HG03469 (cell line): ENCODE measurements at regions not wholly inside any gene's neighbourhood (a gene's known extent, or its start where the extent isn't known, plus 50 kb on each side); places are given as distances from the start of the nearest gene placed in this dataset.

Experiments
- ATAC-seq: cut with Tn5 transposase; IDR thresholded peaks from one replicate; pipeline ENCODE4 v1.9.1; 2021; ENCODE audit warnings: mild to moderate bottlenecking, moderate library complexity, moderate number of reproducible peaks; ENCODE audit not compliant: unreplicated experiment

DNA sequence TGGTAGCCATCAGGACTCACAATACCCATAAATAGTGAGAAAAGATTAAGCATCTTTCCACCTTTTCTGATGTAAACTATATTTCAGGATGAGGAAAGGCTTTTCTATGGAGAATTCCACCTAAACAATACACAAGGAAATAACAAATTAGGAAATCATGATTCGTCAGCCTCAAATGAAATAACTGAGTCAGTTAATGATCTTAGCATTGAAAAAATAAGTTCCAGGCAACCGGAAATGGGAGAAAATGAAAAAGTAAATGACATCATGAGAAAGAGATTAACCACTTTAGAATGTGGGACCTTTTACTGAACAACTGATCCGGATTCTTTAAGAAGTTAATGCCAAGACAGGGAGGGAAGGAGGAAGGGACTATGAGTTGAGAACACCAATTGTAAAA is 742.3 kb downstream of the TNS3 start:
- no peak for ATAC-seq

DNA sequence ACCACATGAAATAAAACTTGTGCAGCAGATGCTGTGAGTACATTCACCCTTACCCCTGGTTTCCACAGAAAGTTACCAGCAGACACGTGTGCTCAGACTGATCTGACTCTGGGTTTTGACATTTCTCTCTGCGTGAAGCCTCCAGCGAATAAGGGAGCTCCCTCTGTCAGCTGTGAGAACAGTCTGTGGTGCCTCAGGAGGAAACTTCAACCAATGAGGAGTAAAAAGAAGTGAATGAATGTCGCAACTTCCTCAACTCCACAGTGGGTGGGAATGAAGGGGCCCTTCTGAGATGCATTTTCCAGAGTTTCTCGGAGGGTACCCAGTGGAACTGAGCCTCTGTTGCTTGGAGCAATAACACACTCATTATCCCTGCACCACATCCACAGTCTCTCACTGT is 743.4 kb downstream of the TNS3 start:
- no peak for ATAC-seq

DNA sequence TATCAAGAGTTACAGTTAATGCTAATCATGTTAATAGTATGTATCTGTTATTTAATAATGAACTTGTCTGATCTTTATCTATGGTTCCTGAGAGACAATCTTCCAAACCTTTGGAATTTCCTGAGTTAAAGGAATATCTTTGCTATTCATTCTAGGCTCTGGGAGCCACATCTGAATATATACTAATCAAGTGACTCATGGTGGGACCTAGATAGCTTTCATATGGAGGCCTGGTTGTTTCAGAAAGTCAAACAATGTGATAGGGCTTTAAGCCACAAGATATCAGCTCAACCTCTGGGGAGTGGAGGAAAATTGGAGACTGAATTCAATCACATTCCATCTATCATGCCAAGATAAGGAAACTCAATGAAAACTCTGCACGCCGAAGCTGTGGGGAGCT is 746.4 kb downstream of the TNS3 start:
- no peak for ATAC-seq

DNA sequence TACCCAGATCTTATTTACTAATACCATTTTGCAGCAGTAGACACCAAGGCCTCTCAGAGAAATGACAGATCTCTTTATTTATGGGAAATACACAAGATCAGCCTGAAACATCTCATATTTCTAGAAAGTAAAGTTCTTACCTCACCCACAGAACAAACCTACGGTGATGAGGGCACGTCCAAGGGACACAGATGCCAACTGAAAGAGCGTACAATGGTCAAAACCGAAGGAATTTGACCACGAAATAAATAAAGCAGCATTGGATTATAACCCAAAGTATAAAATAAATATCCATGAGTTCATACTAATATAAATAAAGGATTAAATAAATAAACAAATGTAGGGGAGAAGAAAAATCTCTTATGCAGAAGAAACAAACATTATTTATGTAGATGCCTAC is 747.0 kb downstream of the TNS3 start:
- no peak for ATAC-seq

DNA sequence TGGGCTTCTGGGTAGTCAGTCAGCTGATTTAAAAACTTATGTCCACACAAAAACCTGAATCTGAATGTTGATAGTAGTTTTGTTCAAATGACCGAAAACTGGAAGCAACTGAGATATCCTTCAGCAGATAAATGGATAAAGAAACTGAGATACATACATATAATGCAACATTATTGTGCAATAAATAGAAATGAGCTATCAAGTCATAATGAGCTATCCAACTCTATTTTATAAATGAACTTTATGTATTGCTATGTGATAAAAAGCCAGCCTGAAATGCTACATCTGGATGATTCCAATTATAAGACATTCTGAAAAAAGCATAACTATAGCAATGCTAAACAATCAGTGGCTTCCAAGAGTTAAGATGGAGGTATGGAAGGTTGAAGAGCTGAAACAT is 748.7 kb downstream of the TNS3 start:
- ATAC-seq, result no peak

DNA sequence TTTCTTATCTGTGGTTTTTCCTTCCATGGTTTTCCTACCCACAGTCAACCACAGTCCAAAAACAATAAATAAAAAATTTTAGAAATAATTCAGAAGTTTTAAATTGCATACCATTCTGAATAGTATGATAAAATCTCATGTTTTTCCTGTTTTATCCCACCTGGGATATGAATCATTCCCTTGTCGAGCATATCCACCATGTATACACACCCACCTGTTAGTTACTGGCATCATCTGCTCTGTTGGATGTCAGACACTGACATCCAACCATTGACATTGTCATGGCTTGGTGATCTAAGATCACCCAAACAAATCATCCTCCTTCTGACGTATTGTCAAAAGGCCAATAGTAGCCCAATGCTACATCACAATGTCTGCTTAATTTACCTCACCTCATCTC is 749.8 kb downstream of the TNS3 start:
- no peak for ATAC-seq

DNA sequence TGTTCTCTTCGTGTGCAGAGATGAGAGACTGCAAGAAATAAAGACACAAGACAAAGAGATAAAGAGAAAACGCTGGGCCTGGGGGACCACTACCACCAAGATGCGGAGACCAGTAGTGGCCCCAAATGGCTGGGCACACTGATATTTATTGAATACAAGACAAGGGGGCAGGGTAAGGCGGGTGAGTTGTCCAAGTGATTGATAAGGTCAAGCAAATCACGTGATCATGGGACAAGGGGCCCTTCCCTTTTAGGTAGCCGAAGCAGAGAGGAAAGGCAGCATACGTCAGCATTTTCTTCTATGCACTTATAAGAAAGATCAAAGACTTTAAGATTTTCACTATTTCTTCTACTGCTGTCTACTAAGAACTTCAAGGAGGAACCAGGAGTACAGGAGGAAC is 762.1 kb downstream of the TNS3 start:
- no peak for ATAC-seq

DNA sequence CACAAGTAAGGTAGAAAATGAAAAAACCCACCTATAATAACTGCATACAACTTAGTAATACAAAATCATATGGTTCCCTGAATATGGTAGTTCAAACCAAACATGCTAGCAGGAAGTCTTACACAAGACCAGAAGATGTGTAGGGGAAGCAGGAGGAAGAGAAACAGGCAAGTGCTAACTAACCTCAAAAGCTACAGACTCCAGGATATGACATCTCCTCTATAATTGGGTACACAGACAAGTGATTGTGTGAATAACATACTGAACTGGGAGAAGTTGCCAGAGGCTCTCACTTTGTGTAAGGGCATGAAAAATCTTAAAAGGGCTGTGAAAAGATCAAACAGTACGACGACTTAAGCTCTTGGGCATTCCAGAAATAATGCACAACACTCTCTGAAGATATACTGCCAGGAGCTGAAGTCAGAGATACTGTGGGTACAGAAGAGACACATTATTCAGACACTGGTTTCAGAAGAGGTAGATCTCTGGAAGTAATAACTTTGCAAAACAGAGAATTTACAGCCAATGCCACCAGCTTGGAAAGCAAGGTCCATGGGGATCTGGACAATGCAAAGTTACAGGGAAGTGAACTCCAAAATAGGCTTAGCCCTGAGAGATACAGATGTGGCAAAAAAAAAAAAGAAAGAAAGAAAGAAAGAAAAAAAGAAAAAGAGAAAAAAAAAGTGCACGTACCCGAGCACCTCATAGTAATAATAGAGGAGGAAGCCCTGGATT is 767.2 kb downstream of the TNS3 start:
- ATAC-seq, result no peak

DNA sequence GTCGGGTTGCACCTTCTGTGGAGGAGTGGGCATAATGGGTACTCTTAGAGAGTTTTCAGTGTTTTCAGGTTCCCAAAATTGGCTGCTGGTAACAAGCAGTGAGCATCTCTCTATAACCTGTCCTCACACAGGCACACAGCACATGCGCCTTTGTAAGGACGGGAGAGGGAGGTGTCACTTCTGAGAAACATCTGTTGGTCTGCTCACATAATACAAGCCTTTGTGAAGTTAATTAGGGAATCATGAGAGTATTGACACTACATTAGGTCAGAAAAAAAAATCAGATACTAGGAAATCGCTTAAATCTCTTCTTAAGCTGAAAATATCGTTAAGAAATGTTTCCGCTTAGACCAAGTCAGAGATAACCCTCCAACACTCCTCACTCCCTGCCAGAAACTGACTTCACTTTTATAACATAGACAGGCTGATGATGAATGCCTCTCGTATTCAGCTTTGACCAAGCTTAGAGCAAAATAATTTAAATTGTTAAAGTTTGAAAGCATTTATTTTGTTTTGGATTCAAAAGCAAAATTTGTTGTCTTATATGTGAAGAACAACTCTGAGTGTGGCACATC is 769.7 kb downstream of the TNS3 start:
- no peak for ATAC-seq

DNA sequence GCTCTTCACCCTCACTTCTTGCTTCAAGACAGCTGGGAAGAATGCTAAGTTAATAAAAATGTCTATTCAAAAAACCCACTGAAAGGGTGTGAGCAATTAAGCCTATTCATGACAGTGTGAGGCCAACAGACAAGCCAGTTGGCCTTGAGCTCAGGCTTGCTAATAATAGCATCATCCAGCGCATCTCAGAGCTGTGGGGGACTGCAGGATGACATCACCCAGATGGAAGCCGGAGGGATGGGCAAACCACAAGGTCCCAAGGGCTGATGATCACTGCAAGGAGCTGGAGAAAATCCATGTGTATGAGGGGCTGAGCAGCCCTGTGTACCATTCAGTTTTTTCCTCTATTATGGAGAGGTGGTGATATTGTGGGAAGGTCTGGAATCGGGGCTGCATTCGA is 770.4 kb downstream of the TNS3 start:
- ATAC-seq, result no peak

DNA sequence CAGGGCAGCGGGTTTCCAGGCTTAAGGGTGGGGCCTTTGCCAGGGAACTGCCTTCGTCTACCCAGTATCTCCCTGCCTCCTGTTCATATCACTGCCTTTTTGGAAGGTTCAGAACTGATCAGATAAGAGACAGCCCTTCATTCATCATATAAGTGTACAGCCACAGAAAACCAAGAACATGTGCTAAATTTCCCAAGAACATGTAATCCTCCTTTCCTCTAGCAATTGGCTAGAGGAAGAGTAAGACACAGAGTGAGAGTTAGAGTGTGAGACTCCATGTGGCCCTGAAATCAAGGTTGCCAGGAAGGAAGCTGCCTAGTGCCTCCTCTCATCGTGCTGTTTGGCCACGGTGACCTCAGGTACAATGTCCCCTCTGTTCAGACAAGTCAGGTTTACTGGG is 770.9 kb downstream of the TNS3 start:
- ATAC-seq, result no peak

DNA sequence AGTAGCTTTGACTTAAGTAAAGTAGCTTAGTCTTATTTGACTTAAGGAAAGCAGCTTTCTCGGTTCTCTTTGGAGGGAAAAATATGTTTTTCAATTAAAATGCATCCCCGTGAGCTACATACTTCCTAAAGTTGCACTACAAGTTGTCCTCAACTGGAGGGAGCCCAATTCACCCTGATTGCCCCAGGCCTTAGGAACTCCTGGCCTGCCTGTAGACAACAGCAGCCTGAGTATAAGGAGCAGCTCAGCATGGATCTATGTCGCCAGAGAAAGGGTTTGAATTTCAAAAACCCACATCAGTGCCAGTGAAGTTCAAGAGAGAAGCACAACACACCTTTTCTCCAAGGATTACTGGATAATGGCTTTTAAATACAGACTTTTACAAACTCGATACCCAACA is 772.0 kb downstream of the TNS3 start:
- no peak for ATAC-seq

DNA sequence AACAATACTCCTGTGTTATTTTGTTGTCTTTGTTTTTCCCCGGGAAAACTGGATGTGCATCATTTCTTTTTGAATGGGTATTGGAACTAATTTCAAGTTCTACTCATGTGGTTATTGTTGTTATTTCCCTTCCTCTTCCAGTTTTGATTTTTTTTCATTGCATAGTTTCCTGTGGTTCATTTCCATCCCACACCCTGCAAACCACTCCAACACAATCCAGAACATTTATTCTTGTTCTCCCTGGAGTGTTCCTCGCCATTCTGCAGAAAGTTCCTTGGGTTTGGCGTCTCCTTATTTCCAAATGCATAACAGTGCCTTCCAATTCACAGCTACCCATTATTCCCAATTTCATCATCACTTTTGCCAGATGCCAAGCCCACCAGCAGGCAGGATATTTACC is 775.1 kb downstream of the TNS3 start:
- ATAC-seq, result no peak

DNA sequence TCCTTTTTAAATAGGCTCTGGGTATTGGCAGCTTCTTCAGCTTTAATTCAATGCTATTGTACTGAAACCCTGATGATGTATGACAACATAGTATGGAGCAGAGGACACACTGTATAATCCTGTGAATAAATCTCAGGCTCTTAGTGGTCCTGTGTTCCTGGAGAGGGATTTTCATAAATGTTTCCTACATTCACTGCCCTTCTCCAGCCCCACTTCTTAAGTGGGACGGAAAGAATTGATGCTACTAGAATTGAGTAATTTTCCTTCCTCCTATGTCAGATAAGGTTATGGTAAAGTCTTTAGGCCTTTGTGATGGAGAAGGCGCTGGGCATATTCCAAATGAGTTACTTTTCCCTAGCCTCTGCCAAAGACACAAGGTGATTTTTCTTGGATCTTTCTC is 779.4 kb downstream of the TNS3 start:
- ATAC-seq, result no peak

DNA sequence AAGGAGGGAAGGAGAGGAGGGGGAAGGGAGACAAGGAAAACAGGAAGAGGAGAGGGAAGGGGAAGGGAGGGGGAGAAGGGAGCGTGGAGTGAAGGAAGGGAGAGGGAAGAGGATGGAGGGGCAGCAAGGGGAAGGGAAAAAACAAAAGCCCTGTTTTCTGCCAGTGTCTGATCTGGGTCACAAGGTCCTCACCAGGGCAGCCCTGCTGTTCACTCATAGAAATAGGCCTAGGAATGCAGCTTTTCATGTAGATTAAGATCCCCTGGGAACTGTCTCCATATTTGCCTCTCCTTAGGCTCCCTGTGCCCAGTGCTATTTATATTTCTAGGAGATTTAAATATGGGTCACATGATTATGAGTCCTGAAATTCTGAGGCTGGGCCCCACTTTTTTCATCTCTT is 790.7 kb downstream of the TNS3 start:
- ATAC-seq, result no peak

DNA sequence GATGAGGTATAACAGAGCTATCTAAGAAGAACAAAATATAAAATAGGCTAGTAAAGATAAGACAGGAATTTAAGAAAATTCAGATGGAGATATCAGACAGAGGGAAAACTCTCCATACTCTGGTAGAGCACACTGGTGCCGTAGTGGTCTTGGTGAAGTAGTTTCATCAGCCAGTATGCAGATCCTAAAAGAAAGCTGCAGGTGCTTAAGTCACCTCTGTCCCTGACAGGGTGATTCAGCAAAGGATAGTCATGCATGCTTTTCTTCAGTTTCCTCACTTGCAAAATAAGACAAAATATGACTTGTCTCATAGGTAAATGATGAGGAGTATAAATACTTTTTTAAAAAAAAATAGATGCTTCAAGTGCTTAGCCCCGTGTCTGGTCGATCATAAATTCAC is 794.9 kb downstream of the TNS3 start:
- ATAC-seq, result no peak

DNA sequence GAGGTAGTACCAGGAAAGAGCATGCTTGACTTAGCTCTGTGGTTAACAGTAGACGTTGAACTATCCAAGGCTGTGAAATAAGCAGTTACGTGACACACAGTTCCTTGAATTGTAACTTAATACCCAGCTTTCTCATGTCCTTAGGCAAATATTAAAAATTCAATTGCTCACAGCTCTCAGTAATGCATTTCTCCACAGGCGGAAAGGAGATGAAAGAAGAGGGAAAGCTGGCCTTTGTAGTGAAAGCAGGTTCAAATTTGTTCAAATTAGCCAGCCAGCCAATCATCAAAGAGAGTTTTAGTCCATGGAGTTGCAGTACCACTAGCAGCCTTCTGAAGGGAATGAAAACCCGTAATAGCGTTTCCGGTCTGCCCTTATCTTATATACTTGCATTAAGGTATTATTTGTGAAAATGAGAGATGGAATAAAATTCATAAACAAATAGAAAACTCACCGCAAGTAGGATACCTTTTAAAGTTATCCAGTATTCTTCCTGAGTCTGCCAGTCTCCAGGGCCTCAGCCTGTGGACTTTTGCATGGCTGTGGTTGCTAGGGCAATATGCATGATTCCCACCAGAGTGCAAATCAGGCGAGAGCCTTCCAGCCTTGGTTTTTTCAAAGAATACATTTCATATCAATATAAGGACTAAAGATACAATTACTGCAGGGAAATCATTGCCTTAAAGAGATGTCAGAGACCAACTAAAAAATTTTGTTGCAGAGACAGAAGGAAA is 795.5 kb downstream of the TNS3 start:
- ATAC-seq, result no peak

DNA sequence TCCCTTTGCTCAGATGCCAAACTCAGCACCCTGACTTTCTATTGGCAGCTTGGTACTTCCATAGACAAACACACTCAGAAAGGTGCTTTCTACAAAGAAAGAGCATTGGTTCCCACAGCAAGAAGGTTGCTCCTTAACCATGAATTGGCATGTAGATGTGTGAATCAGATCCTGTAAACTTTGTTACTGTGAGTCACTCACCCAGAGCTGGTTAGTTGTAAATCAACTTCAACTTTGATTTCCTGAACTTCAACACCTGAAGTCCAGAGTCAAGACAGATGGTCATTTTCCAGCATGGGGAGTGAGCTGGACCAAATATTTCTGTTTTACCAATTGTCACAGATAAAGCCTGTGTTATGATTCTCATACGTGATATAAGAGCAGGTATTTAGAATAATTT is 797.2 kb downstream of the TNS3 start:
- no peak for ATAC-seq

DNA sequence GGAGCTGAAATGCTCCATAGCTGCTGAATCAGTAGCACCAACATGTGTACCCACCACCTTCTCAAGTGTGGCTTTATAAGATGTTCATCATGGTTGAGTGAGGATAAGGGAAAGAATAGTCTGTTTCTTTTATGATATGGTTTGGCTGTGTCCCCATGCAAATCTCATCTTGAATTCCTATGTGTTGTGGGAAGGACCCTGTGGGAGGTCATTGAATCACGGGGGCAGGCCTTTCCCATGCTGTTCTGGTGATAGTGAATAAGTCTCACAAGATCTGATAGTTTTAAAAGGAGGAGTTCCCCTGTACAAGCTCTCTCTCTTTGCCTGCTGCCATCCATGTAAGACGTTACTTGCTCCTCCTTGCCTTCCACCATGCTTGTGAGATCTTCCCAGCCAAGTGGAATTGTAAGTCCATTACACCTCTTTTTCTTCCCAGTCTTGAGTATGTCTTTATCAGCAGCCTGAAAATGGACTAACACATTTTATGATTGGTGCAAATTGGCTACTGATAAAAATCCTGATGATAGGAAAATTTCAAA is 799.9 kb downstream of the TNS3 start:
- no peak for ATAC-seq

DNA sequence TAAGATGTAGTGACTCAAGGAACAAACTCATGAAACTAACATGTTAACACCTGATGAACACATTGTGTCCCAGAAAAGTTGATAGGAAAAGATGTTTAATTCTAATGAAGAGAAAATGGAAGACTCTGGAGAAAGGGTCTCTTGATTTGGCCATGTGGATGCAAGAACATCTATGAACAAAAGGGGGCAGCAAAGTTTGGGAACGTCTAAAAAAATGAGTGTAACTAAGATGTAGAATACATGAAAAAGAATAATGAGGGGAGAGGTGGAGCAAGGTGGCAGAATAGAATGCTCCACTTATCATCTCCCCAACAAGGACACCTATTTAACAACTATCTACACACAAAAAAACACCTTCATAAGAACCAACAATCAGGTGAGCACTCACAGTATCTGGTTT is 805.1 kb downstream of the TNS3 start:
- no peak for ATAC-seq

DNA sequence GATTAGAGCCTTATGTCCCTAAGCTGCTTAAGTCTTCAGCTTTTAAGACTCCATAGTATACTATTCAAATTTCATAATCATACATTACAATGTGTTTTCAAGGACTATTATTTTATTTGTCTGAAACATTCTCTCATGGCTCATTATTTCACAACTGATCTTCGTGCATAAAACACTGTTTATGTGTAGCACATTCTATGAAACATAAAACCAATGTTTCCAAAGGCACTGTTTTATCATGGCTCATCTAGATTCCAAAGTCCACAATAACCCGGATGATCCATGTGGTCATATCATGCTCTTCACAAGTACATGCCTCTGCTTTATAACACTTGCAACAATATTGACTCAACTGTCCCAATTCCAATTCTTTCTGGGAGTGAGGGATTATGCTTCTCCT is 806.1 kb downstream of the TNS3 start:
- ATAC-seq, result no peak

DNA sequence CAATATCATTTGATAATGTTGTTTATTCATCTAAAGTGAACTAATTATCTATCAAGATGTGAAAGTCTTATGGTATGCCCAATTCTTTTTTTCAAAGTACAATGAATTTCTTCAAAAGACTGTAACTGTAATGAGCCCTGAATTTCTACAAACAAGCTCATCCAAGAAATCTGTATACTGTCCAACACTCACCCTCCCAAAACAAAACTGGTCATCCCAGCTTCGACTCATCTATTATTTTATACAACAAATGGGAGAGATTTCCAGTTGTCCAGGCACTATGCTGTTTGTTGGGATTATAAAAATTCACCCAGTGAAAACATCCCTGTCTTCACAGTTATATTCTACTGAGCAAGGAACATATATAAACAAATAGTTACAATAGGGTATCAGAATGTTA is 806.9 kb downstream of the TNS3 start:
- no peak for ATAC-seq
